ENCODE measurements at regions not wholly inside any gene's neighbourhood (a gene's known extent, or its start where the extent isn't known, plus 50 kb on each side); places are given as distances from the start of the nearest gene placed in this dataset.

DNA sequence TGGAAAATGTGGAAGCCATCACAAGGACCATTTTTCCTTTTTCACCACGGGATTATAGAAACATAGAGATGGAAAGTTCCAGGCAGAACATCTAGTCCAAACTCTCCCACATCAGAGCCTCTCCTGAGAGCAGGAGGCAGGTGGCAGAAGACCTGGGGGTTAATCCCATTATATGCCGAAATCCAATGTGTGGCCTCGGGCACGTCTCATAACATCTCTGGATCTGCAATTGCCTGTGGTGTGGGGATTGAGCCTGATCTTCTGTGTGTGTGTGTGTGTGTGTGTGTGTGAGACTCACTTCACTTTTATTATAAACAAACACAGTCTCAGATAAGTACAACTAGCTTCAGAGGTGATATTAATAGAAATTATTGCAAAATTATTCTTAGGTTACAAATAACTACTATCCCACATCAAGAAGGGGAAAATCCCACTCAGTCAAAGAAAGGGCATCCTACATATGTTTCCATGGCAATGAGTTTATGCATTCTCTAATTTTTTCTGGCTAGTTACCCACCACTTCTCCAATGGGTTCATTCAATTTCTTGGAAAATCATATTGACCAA is 199.1 kb downstream of the FOXL1 start:
- ChIA-PET RAD21 (ENCODE audit: unreplicated experiment) (no interaction called here), CTCF (no interaction called here), SMC1A (ENCODE audit: uncharacterized antibody, unreplicated experiment) (interaction anchor here (1.6 kb wide), 1 partner anchor 10 kb away, joined by 4 read pairs; no protein-coding TSS in a partner anchor), POLR2A (no interaction called here)
- in situ Hi-C loops (cut with MboI) (no loop called here), intact Hi-C loops (cut with micrococcal nuclease; ENCODE audit: unreplicated experiment) (no loop called here)
- Histone ChIP-seq H3K4me3 (no peak overlapping the region), H2AFZ (ENCODE audit: control insufficient read depth, low read depth, low read length) (no peak overlapping the region), H3K27me3 (replicated peaks in 1 of 2; ENCODE audit: control insufficient read depth in 2 of 2, insufficient read depth in 2 of 2, low read length in 1 of 2) (peaks cover 0 to 4% of the 10 kb centered on the region in 2 experiments; a peak in 3 of 4 replicates), H3K27ac (ENCODE audit: control insufficient read depth, insufficient read depth) (no peak overlapping the region), H3K9me3 (replicated peaks; ENCODE audit: control insufficient read depth, insufficient read depth, low read length) (no peaks in the 10 kb centered on the region), H3K4me2 (ENCODE audit: control insufficient read depth, insufficient read depth) (no peak overlapping the region), H3K4me1 (ENCODE audit: control insufficient read depth, insufficient read depth, low read length) (no peaks in the 10 kb centered on the region), H4K20me1 (ENCODE audit: control insufficient read depth, insufficient read depth) (no peaks in the 10 kb centered on the region), H3K79me2 (ENCODE audit: control insufficient read depth, insufficient read depth, low read length) (no peaks in the 10 kb centered on the region), H3K9ac (ENCODE audit: control insufficient read depth, insufficient read depth, low read length) (no peak overlapping the region), H3K36me3 (ENCODE audit: control insufficient read depth in 2 of 2, insufficient read depth in 2 of 2, low read length in 1 of 2) (no peaks in the 10 kb centered on the region)
- FAIRE-seq (no peak), DNase-seq (ENCODE audit: low read depth, low spot score) (no peak), ATAC-seq (no peak)
- whole genome bisulfite sequencing (ENCODE audit: insufficient coverage, insufficient replicate concordance, low lambda C conversion rate, missing lambda C conversion rate) = 34% methylated on average over 4 of the region's 4 CpGs
- BruUV-seq (replicated peaks) = no TSS peak
- TF ChIP-seq POU2F2 (IDR thresholded peaks at IDR 0.05; ENCODE audit: borderline replicate concordance, low read depth, low read length) (no peak), IKZF1 (conservative IDR thresholded peaks at IDR 0.05) (no peak), HDGF (IDR thresholded peaks at IDR 0.05) (no peak), RFX5 (IDR thresholded peaks at IDR 0.05; ENCODE audit: low read depth, low read length) (no peak), EP300 (IDR thresholded peaks at IDR 0.05; ENCODE audit: borderline replicate concordance in 1 of 2, control insufficient read depth in 1 of 2, low read depth in 2 of 2, low read length in 2 of 2) (no peak), MYB (IDR thresholded peaks at IDR 0.05; ENCODE audit: borderline replicate concordance, low read depth, low read length) (no peak), JUNB (IDR thresholded peaks at IDR 0.05) (no peak), MLLT1 (IDR thresholded peaks at IDR 0.05) (no peak), ASH2L (IDR thresholded peaks at IDR 0.05; ENCODE audit: borderline replicate concordance, low read depth) (no peak), REST (IDR thresholded peaks at IDR 0.05; ENCODE audit: low read depth, low read length) (no peak), ATF7 (IDR thresholded peaks at IDR 0.05; ENCODE audit: low read depth) (no peak)
- TF ChIP-seq, protein P1, sequence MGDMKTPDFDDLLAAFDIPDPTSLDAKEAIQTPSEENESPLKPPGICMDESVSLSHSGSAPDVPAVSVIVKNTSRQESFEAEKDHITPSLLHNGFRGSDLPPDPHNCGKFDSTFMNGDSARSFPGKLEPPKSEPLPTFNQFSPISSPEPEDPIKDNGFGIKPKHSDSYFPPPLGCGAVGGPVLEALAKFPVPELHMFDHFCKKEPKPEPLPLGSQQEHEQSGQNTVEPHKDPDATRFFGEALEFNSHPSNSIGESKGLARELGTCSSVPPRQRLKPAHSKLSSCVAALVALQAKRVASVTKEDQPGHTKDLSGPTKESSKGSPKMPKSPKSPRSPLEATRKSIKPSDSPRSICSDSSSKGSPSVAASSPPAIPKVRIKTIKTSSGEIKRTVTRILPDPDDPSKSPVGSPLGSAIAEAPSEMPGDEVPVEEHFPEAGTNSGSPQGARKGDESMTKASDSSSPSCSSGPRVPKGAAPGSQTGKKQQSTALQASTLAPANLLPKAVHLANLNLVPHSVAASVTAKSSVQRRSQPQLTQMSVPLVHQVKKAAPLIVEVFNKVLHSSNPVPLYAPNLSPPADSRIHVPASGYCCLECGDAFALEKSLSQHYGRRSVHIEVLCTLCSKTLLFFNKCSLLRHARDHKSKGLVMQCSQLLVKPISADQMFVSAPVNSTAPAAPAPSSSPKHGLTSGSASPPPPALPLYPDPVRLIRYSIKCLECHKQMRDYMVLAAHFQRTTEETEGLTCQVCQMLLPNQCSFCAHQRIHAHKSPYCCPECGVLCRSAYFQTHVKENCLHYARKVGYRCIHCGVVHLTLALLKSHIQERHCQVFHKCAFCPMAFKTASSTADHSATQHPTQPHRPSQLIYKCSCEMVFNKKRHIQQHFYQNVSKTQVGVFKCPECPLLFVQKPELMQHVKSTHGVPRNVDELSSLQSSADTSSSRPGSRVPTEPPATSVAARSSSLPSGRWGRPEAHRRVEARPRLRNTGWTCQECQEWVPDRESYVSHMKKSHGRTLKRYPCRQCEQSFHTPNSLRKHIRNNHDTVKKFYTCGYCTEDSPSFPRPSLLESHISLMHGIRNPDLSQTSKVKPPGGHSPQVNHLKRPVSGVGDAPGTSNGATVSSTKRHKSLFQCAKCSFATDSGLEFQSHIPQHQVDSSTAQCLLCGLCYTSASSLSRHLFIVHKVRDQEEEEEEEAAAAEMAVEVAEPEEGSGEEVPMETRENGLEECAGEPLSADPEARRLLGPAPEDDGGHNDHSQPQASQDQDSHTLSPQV (IDR thresholded peaks at IDR 0.05) = no peak
